GM12878 (cell line): ENCODE measurements at regions not wholly inside any gene's neighbourhood (a gene's known extent, or its start where the extent isn't known, plus 50 kb on each side); places are given as distances from the start of the nearest gene placed in this dataset.

Source experiments
- ATAC-seq: fragments of 200-7000 bp; cut with Tn5 transposase; 3 replicates; pipeline ENCODE4 v1.9.1; 2020; ENCODE audit warnings: mild to moderate bottlenecking, moderate library complexity
- BruUV-seq: library from RNA; stranded (reverse); fragments of 400-500 nt; replicated peaks from 2 replicates; lab custom pipeline; 2021; lab: Mats Ljungman, UMichigan
- CTCF ChIA-PET: fragments of 300-600 bp; sonication (Branson Sonifier 250); formaldehyde crosslinking; extraction: SDS; loops from one replicate; lab custom pipeline; 2021; ENCODE audit warnings: inconsistent platforms; lab: Yijun Ruan, JAX
- POLR2A ChIA-PET: fragments of 350-600 bp; formaldehyde crosslinking; extraction: SDS; loops from one replicate; lab custom pipeline; 2021; ENCODE audit warnings: inconsistent platforms; lab: Charles Lee
- RAD21 ChIA-PET: fragments of 300-600 bp; sonication (Branson Sonifier 250); formaldehyde crosslinking; loops from one replicate; lab custom pipeline; 2023; ENCODE audit warnings: antibody characterized with exemption; ENCODE audit not compliant: unreplicated experiment; lab: Charles Lee
- SMC1A ChIA-PET: fragments of 300-600 bp; sonication (Branson Sonifier 250); formaldehyde crosslinking; loops from one replicate; lab custom pipeline; 2023; ENCODE audit not compliant: unreplicated experiment, uncharacterized antibody; lab: Charles Lee
- DNase-seq: peaks from one replicate; pipeline ENCODE4 v3.0.0-alpha.2; 2011; ENCODE audit warnings: low read depth, low spot score
- FAIRE-seq: peaks from 3 replicates; lab custom pipeline; 2011; peaks lifted over from hg19 to GRCh38; lab: Jason Lieb, UNC
- H2AFZ ChIP-seq: 2 replicates; pipeline ENCODE4 v1.6.0; 2011; ENCODE audit warnings: low read depth, low read length, control low read depth; ENCODE audit not compliant: control insufficient read depth
- H3K27ac ChIP-seq: 2 replicates; pipeline ENCODE4 v1.5.1; 2011; ENCODE audit warnings: control low read depth; ENCODE audit not compliant: control insufficient read depth, insufficient read depth
- H3K27me3 ChIP-seq, 2 experiments: replicated peaks in 1 of 2; 2 replicates each; pipeline versions ENCODE4 v1.6.0 to v1.6.1; 2011; ENCODE audit warnings: low read length in 1 of 2; ENCODE audit not compliant: control insufficient read depth in 2 of 2, insufficient read depth in 2 of 2
- H3K36me3 ChIP-seq, 2 experiments: 2 replicates each; pipeline ENCODE4 v1.5.1; 2011; ENCODE audit warnings: low read length in 1 of 2; ENCODE audit not compliant: control insufficient read depth in 2 of 2, insufficient read depth in 2 of 2
- H3K4me1 ChIP-seq: 2 replicates; pipeline ENCODE4 v1.6.1; 2011; ENCODE audit warnings: mild to moderate bottlenecking, low read length, moderate library complexity, mixed read lengths; ENCODE audit not compliant: control insufficient read depth, insufficient read depth
- H3K4me2 ChIP-seq: 2 replicates; pipeline ENCODE4 v1.6.0; 2011; ENCODE audit warnings: control low read depth; ENCODE audit not compliant: control insufficient read depth, insufficient read depth
- H3K4me3 ChIP-seq: fragments of 200-600 bp; sonication (generic); 2 replicates; pipeline ENCODE4 v1.5.1; 2016
- H3K79me2 ChIP-seq: 2 replicates; pipeline ENCODE4 v1.6.0; 2011; ENCODE audit warnings: low read length; ENCODE audit not compliant: control insufficient read depth, insufficient read depth
- H3K9ac ChIP-seq: 2 replicates; pipeline ENCODE4 v1.8.0; 2011; ENCODE audit warnings: low read length, control low read depth, mixed read lengths; ENCODE audit not compliant: control insufficient read depth, insufficient read depth
- H3K9me3 ChIP-seq: replicated peaks from 3 replicates; pipeline ENCODE4 v1.5.1; 2011; ENCODE audit warnings: mild to moderate bottlenecking, low read length; ENCODE audit not compliant: control insufficient read depth, insufficient read depth
- H4K20me1 ChIP-seq: 2 replicates; pipeline ENCODE4 v1.6.0; 2011; ENCODE audit not compliant: control insufficient read depth, insufficient read depth
- NKRF ChIP-seq: fragments of 450-650 bp; conservative IDR thresholded peaks from 2 replicates; pipeline ENCODE4 v1.6.1; 2017; ENCODE audit warnings: mild to moderate bottlenecking, moderate library complexity
- TBL1XR1 ChIP-seq: IDR thresholded peaks from 2 replicates; pipeline ENCODE4 v1.6.1; 2012; ENCODE audit warnings: low read depth, low read length, improper control_type of control experiment
- WRNIP1 ChIP-seq: IDR thresholded peaks from 2 replicates; pipeline ENCODE4 v1.6.1; 2011; ENCODE audit warnings: low read depth, low read length, improper control_type of control experiment, borderline replicate concordance
- WGBS: methylation state at CpG from one replicate; pipeline ENCODE4 v1.1.6; 2016; ENCODE audit warnings: low lambda C conversion rate; ENCODE audit not compliant: insufficient replicate concordance, insufficient coverage; ENCODE audit errors: missing lambda C conversion rate; 5-methylcytosine and 5-hydroxymethylcytosine counted together
- in situ Hi-C: fragments of 300-500 bp; cut with MboI; formaldehyde crosslinking; loops from 9 replicates; pipeline ENCODE4 v1.14.3; 2018; ENCODE audit warnings: mixed read lengths
- intact Hi-C: fragments of 100-400 bp; cut with micrococcal nuclease; formaldehyde crosslinking; loops from one replicate; pipeline ENCODE4 v1.14.2; 2022; ENCODE audit not compliant: unreplicated experiment

- Histone ChIP-seq H3K4me2 (no peak overlapping the region), H3K4me3 (no peak overlapping the region), H3K27ac (no peak overlapping the region), H3K36me3 (no peaks in the 10 kb centered on the region), H3K4me1 (no peaks in the 10 kb centered on the region), H3K9ac (no peak overlapping the region), H2AFZ (no peak overlapping the region)
- intact Hi-C loops, result no loop called here
- no TSS peak for BruUV-seq
- no peak for DNase-seq
- CTCF ChIA-PET, result interaction anchor here (0.6 kb wide), 1 partner anchor 13 kb away, joined by 3 read pairs; no protein-coding TSS in a partner anchor
- no peak for FAIRE-seq
- POLR2A ChIA-PET, result no interaction called here
- TF ChIP-seq WRNIP1, result no peak
- TF ChIP-seq NKRF, result no peak
- TF ChIP-seq, all 136 proteins: peak for 0
- Histone ChIP-seq H3K9me3 (no peaks in the 10 kb centered on the region), H3K27me3 (peaks cover 0 to 2% of the 10 kb centered on the region in 2 experiments; a peak in 1 of 4 replicates), H4K20me1 (no peaks in the 10 kb centered on the region), H3K79me2 (no peaks in the 10 kb centered on the region)
- SMC1A ChIA-PET, result no interaction called here
- ATAC-seq, result no peak
- 25% methylated on average over 3 of the region's 3 CpGs for WGBS
- in situ Hi-C loops, result loop anchor here (10.0 kb wide), 1 partner anchor 1529 kb away; no protein-coding TSS in a partner anchor
- RAD21 ChIA-PET, result no interaction called here
Observed at GRCh38 chr4:24423670-24424069, 160.7 kb downstream of the DHX15 start.

GRCh38 chr4:24422644-24423043 lies 161.7 kb downstream of the DHX15 start:
- no peak for FAIRE-seq
- Histone ChIP-seq H3K36me3 (no peaks in the 10 kb centered on the region), H3K4me2 (no peak overlapping the region), H3K79me2 (no peaks in the 10 kb centered on the region), H3K9me3 (no peaks in the 10 kb centered on the region), H4K20me1 (no peaks in the 10 kb centered on the region), H3K4me1 (no peaks in the 10 kb centered on the region), H2AFZ (no peak overlapping the region), H3K4me3 (no peak overlapping the region), H3K27me3 (peaks cover 0 to 2% of the 10 kb centered on the region in 2 experiments; a peak in 1 of 4 replicates), H3K9ac (no peak overlapping the region), H3K27ac (no peak overlapping the region)
- no peak for DNase-seq
- RAD21 ChIA-PET, result no interaction called here
- SMC1A ChIA-PET, result interaction anchor here (1.0 kb wide), 1 partner anchor 9 kb away, joined by 5 read pairs; no protein-coding TSS in a partner anchor
- intact Hi-C loops, result no loop called here
- CTCF ChIA-PET, result interaction anchor here (0.6 to 1.2 kb wide), 4 partner anchors 9 to 1287 kb away, joined by 3 read pairs; no protein-coding TSS in a partner anchor
- no peak for ATAC-seq
- POLR2A ChIA-PET, result no interaction called here
- no peak for TF ChIP-seq TBL1XR1
- 6% methylated on average over 2 of the region's 2 CpGs for WGBS
- BruUV-seq, result no TSS peak
- in situ Hi-C loops, result loop anchor here (10.0 kb wide), 1 partner anchor 1528 kb away; no protein-coding TSS in a partner anchor
